GM12873 (cell line): ENCODE measurements at regions not wholly inside any gene's neighbourhood (a gene's known extent, or its start where the extent isn't known, plus 50 kb on each side); places are given as distances from the start of the nearest gene placed in this dataset.

ENCODE experiments used
- TF ChIP-seq, protein P1 (sequence below): IDR thresholded peaks from 2 replicates; pipeline ENCODE4 v1.5.1; 2012; ENCODE audit warnings: low read depth, mild to moderate bottlenecking, moderate library complexity, low read length, control low read depth; ENCODE audit not compliant: insufficient read depth; ENCODE audit errors: missing control alignments

DNA sequence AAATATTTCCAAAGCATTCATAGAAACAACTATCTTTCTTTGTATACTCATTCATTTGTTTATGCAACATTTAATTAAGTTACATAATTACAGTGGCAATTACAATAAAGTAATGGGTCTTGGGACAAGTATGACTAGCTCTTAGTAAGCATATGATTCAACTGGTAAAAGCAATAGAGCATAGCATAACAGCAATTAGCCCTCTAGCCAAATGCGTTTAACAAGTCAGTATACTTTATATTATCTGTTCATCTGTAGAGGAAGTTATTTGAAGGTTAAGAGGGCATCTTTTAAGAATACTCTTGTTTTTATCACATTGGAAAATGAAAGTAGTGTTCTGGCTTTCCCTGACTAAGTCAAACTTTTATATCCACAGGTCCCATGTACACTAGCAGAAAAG is 198.1 kb upstream of the UGT8 start:
- TF ChIP-seq, protein P1, sequence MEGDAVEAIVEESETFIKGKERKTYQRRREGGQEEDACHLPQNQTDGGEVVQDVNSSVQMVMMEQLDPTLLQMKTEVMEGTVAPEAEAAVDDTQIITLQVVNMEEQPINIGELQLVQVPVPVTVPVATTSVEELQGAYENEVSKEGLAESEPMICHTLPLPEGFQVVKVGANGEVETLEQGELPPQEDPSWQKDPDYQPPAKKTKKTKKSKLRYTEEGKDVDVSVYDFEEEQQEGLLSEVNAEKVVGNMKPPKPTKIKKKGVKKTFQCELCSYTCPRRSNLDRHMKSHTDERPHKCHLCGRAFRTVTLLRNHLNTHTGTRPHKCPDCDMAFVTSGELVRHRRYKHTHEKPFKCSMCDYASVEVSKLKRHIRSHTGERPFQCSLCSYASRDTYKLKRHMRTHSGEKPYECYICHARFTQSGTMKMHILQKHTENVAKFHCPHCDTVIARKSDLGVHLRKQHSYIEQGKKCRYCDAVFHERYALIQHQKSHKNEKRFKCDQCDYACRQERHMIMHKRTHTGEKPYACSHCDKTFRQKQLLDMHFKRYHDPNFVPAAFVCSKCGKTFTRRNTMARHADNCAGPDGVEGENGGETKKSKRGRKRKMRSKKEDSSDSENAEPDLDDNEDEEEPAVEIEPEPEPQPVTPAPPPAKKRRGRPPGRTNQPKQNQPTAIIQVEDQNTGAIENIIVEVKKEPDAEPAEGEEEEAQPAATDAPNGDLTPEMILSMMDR: no peak

DNA sequence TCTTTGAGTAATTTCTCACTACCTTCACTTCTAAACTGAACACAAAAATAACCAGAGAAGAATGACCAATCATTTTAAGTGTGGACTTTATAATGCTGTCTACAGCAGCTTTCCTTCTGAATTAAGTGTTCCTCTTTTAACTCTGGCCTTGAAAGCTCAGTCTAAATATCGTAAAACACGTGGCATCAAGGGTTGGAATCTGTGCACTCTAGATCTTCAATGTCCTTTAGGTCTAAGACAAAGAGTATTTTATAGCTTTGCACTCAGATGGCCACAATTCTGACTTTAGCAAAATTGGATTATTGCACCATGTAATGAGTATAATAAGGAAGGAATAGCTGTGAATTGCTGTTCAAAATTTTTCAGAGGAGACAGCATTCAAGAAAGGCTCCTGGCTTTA is 197.1 kb upstream of the UGT8 start:
- TF ChIP-seq, protein P1: no peak

DNA sequence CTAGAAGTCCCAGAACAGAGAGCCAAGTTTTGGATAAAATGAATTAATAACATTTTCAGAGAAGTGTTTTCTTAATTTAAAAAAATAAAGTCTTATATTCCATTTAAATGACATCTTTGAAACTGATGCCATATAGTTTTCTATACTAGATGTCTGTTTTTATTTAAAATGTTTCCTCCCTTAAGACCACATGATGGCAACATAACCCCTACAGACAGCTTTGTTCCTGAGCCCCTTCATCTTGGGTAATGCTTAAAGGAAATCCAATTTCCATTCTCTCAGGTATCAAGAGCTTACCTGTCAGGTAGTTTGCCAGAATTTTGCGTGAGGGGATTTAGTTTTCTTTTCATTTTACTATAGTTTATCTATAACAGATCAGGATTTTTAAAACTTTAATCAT is 181.4 kb upstream of the UGT8 start:
- TF ChIP-seq, protein P1: no peak

DNA sequence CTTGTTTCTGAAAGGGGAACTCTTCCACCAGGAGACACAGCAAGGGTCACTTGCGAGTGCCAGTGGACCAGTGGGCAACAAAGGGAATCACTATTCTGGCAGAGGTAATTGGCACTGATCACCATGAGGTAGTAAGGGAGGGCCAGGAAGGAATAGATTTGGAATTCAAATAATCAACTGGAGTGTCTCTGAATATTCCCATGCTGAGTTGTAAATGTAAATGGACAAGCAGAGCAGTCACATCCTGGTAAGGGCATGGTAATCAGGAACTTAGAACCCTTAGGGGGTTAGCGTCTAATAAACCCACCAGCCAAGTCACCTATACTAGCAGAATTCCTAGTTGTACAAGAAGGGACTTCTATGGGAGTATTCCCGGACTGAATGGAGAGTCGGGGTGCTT is 178.5 kb upstream of the UGT8 start:
- TF ChIP-seq, protein P1: no peak

DNA sequence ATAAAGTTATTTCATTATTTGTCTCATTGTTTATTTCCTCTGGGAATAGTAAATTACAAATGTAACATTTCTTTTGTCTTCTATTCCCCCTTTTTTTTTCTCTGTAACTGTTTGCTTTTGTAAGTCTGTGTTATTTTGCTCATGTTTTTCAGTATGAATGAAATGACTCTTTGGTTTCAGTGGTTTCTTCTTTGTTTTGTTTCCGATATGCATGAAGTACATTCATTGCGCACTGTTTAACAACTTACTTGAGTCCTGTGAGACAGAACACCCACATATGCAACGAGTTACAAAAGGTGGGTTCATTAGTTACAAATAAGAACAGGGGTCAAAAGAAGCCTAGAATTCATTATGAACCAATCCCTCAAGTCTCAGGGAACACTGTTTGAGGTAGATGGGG is 175.0 kb upstream of the UGT8 start:
- TF ChIP-seq, protein P1: no peak

DNA sequence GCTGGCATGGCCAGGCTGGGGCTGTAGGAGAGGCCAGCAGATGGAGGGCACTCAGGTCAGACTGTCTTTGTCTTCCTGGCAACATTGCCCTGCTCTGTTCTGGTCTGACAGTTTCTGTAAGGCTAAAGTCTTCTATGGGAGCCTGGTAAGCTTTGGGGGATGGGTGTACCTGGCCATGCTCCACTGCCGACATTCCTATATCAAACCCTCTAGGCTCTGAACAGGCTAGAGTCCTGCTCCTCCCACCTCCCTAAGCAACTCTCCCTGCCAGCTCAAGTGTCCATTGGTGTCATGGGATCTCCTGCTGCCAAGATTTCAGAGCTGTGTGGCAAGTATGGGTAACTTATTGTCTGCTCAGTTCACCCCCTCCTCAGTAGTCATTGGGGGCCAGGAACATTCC is 163.5 kb upstream of the UGT8 start:
- TF ChIP-seq, protein P1: no peak

DNA sequence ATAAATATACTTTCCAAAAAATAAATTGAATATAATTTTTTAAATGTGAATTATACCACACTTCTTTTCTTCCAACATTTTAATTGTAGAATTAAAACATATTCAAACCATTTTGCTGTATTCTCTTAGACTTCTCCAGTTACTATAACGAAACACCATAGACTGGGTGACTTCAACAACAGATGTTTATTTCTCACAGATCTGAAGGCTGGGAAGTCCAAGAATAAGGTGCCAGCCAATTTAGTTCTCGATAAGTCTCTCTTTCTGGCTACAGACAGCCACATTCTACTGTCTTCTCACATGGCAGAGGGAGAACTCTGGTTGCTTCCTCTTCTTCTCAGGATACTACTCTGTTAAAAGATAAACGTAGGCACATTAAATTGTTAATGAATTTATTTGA is 155.8 kb upstream of the UGT8 start:
- TF ChIP-seq, protein P1: no peak

DNA sequence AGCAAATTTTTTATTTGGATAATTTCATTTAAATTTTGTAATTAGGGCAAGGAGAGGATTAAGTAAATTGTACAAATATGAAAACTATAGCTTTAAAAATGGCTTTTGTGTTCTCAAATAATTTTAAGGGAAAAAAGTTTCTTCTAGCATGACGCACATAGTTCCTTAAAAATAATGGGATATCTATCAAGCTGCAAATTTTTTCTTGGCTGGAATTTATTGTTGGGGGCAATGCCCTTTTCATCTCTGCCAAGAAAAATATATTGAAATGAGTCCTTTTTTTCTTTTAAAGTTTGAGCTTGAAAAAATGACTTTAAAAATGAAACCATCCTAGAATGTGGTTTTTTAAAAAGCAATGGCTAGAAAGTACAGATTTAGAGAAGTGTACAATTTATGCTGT is 154.4 kb upstream of the UGT8 start:
- TF ChIP-seq, protein P1: no peak
